ENCODE measurements at regions not wholly inside any gene's neighbourhood (a gene's known extent, or its start where the extent isn't known, plus 50 kb on each side); places are given as distances from the start of the nearest gene placed in this dataset.

GRCh38 chr9:16347886-16348285 lies 522.6 kb downstream of the BNC2 start:
- no peak for DNase-seq

GRCh38 chr9:16348531-16348930 lies 521.9 kb downstream of the BNC2 start:
- DNase-seq, result no peak

- DNase-seq, result no peak
Measured at GRCh38 chr9:16352251-16352650, 518.2 kb downstream of the BNC2 start.

DNA sequence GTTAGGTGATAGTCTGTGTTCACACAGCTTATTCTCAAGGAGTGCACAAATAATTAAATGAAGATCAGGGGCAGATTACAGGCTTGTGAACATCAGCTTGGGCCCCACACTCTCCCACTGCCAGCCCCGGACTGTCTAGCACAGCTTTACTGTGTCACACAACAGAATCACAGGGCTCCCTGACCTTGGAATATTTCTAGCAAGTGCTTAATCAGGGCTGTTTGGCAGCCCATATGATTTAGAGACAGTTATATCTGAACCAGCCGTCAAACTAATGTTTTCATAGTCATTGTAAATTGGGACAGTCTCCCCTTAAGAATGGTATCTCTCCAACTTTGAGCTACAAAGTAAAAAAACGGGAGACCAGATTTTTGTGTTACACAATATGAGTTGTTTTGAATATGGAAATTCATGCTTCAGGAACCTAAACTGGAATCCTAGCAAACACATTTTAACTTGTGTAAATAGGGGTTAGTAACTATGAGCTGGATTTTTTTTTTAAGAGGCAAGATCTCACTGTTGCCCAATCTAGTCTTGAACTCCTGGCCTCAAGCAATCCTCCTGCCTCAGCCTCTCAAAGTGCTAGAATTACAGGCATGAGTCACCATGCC lies 517.6 kb downstream of the BNC2 start:
- no peak for DNase-seq

DNA sequence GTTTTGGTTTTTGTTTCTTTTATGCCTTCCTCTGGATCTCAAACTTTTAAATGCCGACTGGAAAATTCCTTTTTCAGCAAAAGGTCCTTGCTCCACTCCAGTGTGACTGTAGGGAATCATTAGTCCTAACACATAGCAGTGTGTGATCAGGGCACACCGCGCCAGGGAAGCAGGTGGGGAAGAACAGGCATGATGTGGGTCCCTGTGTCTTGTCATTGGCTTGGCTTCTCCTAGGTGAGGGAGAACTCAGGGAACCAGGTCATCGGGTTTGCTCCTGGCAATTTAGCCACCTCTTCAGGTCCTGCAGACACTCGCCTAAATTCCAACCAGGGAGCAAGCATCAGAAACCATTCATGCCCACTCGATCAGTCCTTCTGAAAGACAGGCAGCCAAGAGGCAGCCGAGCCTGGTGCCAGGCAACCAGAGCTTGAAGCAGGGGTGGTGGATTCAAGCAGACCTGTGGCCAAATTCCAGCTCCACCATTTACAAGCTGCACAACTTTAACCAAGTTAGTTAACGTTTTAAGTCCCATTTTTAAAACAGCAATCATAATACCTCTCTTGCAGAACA lies 514.2 kb downstream of the BNC2 start:
- no peak for DNase-seq

DNA sequence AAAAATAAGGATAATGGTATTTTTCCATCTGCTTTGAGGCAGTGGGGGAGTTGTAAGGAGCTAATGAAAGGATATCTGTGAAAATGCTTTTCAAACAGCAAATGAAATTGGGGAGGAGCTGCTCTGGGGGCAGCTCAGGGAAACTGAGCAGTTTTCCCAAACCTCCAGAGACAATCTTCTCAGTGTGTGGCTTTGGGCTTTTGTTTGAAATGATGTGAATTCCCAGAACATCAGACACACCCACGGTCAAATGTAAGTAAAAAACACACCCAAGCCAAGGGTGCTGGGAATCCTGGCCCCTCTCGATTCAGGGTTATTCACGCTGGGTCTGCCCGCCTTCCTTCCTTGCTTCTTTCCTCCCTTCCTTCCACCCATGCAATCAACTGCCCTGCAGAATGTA lies 512.6 kb downstream of the BNC2 start:
- DNase-seq, result no peak

DNA sequence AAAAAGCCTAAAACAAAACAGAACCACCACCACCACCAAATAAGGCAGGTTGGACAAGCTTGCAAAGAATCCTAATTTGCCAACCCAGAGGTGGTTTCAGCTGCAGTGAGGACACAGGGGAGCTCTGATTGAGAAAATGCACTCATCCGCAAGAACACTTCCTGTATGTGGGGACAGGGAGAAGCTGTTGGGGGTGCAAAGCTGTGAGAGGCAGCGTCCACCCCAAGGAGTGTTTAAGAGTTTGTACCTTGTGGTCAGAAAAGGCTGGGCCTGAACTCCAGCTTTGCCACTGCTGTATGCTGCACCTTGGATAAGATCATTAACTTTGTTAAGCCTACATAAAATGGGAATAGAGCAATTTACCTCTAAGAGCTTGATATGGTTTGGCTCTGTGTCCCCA lies 511.7 kb downstream of the BNC2 start:
- DNase-seq, result no peak

All from stimulated activated CD8-positive, alpha-beta memory T cell treated with anti-CD3 and anti-CD28 coated beads, Interleukin-4, amount 100 ng/mL, for 48 hours (primary cell).